OCI-LY7 (cell line): ENCODE measurements at regions not wholly inside any gene's neighbourhood (a gene's known extent, or its start where the extent isn't known, plus 50 kb on each side); places are given as distances from the start of the nearest gene placed in this dataset.

Experiments used
- BruUV-seq: library from RNA; stranded (reverse); fragments of 400-500 nt; replicated peaks from 2 replicates; lab custom pipeline; 2021; lab: Mats Ljungman, UMichigan
- CTCF ChIA-PET: fragments of 300-600 bp; sonication (Branson Sonifier 250); formaldehyde crosslinking; loops from one replicate; lab custom pipeline; 2022; ENCODE audit warnings: antibody characterized with exemption; ENCODE audit not compliant: unreplicated experiment; lab: Charles Lee
- POLR2A ChIA-PET: fragments of 300-600 bp; sonication (Branson Sonifier 250); formaldehyde crosslinking; loops from one replicate; lab custom pipeline; 2022; ENCODE audit warnings: antibody characterized with exemption; lab: Charles Lee
- DNase-seq: peaks from one replicate; pipeline ENCODE4 v3.0.0-alpha.2; 2015; ENCODE audit warnings: low spot score
- H2AFZ ChIP-seq: fragments of 200-600 bp; sonication (generic), shearing (Covaris generic); 2 replicates; pipeline ENCODE4 v1.6.1; 2014; ENCODE audit warnings: mild to moderate bottlenecking, antibody characterized with exemption, low read length, moderate library complexity
- H3K27ac ChIP-seq: fragments of 200-600 bp; sonication (generic); 2 replicates; pipeline ENCODE4 v1.5.1; 2014; ENCODE audit warnings: mixed run types, low read depth, mild to moderate bottlenecking, moderate library complexity, low read length, inconsistent platforms; ENCODE audit not compliant: poor library complexity, severe bottlenecking
- H3K36me3 ChIP-seq: fragments of 200-600 bp; sonication (generic); 2 replicates; pipeline ENCODE4 v1.6.1; 2014; ENCODE audit warnings: mild to moderate bottlenecking, antibody characterized with exemption, low read length, moderate library complexity, mixed read lengths; ENCODE audit not compliant: insufficient read depth
- H3K4me1 ChIP-seq: fragments of 200-600 bp; sonication (generic); 2 replicates; pipeline ENCODE4 v1.5.1; 2014; ENCODE audit warnings: mild to moderate bottlenecking, low read length; ENCODE audit not compliant: insufficient read depth, poor library complexity, severe bottlenecking
- H3K4me2 ChIP-seq: fragments of 200-600 bp; sonication (generic); 2 replicates; pipeline ENCODE4 v1.6.1; 2014; ENCODE audit warnings: mild to moderate bottlenecking, low read length
- H3K4me3 ChIP-seq: fragments of 200-600 bp; sonication (generic); 2 replicates; pipeline ENCODE4 v1.5.1; 2014; ENCODE audit warnings: mild to moderate bottlenecking, low read depth, low read length; ENCODE audit not compliant: poor library complexity, severe bottlenecking
- H3K79me2 ChIP-seq: fragments of 200-600 bp; sonication (generic); 2 replicates; pipeline ENCODE4 v1.6.1; 2016; ENCODE audit warnings: low read depth, mild to moderate bottlenecking, low read length, moderate library complexity, mixed read lengths; ENCODE audit not compliant: insufficient read depth
- H3K9me2 ChIP-seq: fragments of 200-600 bp; sonication (generic); 2 replicates; pipeline ENCODE4 v1.6.1; 2016; ENCODE audit warnings: mild to moderate bottlenecking, low read length, mixed read lengths; ENCODE audit not compliant: insufficient read depth
- H3K9me3 ChIP-seq: fragments of 200-600 bp; sonication (generic); 2 replicates; pipeline ENCODE4 v1.6.1; 2014; ENCODE audit warnings: mild to moderate bottlenecking, mixed run types, low read length, mixed read lengths
- H4K20me1 ChIP-seq: fragments of 200-600 bp; sonication (generic); 2 replicates; pipeline ENCODE4 v1.6.1; 2014; ENCODE audit warnings: mild to moderate bottlenecking, antibody characterized with exemption, low read length, moderate library complexity, mixed read lengths; ENCODE audit not compliant: insufficient read depth
- CTCF ChIP-seq: fragments of 200-600 bp; sonication (generic); conservative IDR thresholded peaks from 2 replicates; pipeline ENCODE4 v1.5.1; 2014; ENCODE audit warnings: mild to moderate bottlenecking, antibody characterized with exemption, low read length, moderate library complexity, mixed read lengths
- EZH2phosphoT487 ChIP-seq: fragments of 200-600 bp; sonication (generic); IDR thresholded peaks from 2 replicates; pipeline ENCODE4 v1.6.1; 2018; ENCODE audit warnings: low read depth, borderline replicate concordance, mild to moderate bottlenecking, mixed run types, antibody characterized with exemption, low read length, moderate library complexity, mixed read lengths
- intact Hi-C: fragments of 100-400 bp; cut with micrococcal nuclease; formaldehyde crosslinking; loops from one replicate; pipeline ENCODE4 v1.10.0; 2022; ENCODE audit not compliant: unreplicated experiment

- no peak for TF ChIP-seq EZH2phosphoT487
- no peak for TF ChIP-seq CTCF
- CTCF ChIA-PET = no interaction called here
- peaks cover 4% of the 10 kb centered on the region; the same call in 1 of the 2 replicates for H4K20me1 ChIP-seq
Measured at GRCh38 chr7:89554209-89554608, 600.1 kb upstream of the STEAP1 start.

GRCh38 chr7:89559596-89559995 lies 594.7 kb upstream of the STEAP1 start:
- Histone ChIP-seq H3K9me3 (no peaks in the 10 kb centered on the region), H3K4me2 (no peak overlapping the region), H3K9me2 (no peaks in the 10 kb centered on the region), H2AFZ (no peak overlapping the region), H3K4me1 (no peaks in the 10 kb centered on the region), H4K20me1 (no peaks in the 10 kb centered on the region), H3K79me2 (no peaks in the 10 kb centered on the region), H3K4me3 (no peak overlapping the region), H3K27ac (no peak overlapping the region), H3K36me3 (no peaks in the 10 kb centered on the region)
- ChIA-PET POLR2A (no interaction called here), CTCF (interaction anchor here (0.6 kb wide), 1 partner anchor 20 kb away, joined by 3 read pairs; no protein-coding TSS in a partner anchor)
- no TSS peak for BruUV-seq
- intact Hi-C loops = no loop called here
- no peak for DNase-seq
- no peak for TF ChIP-seq CTCF
- TF ChIP-seq EZH2phosphoT487 = no peak

More at GRCh38 chr7:89554209-89554608, 600.1 kb upstream of the STEAP1 start:
- Histone ChIP-seq H2AFZ (no peak overlapping the region), H3K4me1 (no peaks in the 10 kb centered on the region), H3K9me3 (no peaks in the 10 kb centered on the region), H3K27ac (no peak overlapping the region), H3K4me2 (no peak overlapping the region), H3K79me2 (no peaks in the 10 kb centered on the region), H3K4me3 (no peak overlapping the region), H3K36me3 (no peaks in the 10 kb centered on the region), H3K9me2 (no peaks in the 10 kb centered on the region)
- BruUV-seq = no TSS peak
- POLR2A ChIA-PET = no interaction called here
- no peak for DNase-seq
- intact Hi-C loops = no loop called here

DNA sequence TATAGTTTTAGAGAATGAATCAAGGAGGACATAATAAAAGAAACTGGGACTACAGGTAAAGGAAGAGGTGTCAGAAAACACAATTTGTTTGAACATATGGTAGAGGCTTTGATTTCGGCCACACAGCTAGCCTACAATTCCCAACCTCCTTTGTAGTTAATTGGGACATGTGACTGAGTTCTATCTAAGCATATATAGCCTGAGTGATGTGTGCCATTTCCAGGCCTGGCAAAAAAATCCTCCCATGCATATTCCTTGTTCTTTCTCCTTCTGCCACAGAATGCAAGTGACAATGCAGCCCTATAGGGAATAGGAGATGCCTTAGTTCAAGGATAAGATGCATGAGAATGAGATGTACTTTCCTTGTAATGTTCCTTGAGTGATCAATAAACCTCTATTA lies 590.7 kb upstream of the STEAP1 start:
- Histone ChIP-seq H2AFZ (no peak overlapping the region), H3K9me3 (no peaks in the 10 kb centered on the region), H3K9me2 (no peaks in the 10 kb centered on the region), H3K36me3 (no peaks in the 10 kb centered on the region), H3K27ac (no peak overlapping the region), H3K79me2 (no peaks in the 10 kb centered on the region), H3K4me3 (no peak overlapping the region), H4K20me1 (no peaks in the 10 kb centered on the region), H3K4me1 (no peaks in the 10 kb centered on the region), H3K4me2 (no peak overlapping the region)
- TF ChIP-seq EZH2phosphoT487 (no peak), CTCF (no peak)
- no TSS peak for BruUV-seq
- intact Hi-C loops = no loop called here
- POLR2A ChIA-PET = no interaction called here
- DNase-seq = no peak
- CTCF ChIA-PET = no interaction called here
